ENCODE measurements at regions not wholly inside any gene's neighbourhood (a gene's known extent, or its start where the extent isn't known, plus 50 kb on each side); places are given as distances from the start of the nearest gene placed in this dataset.
A peak's percentile ranks its signal among the peaks of the same experiment; 100 is the strongest.

- DNase-seq: no peak
Observed at GRCh38 chr4:17336069-17336468, 175.8 kb downstream of the QDPR start.

GRCh38 chr4:17335371-17335770, 176.5 kb downstream of the QDPR start:
- peak in 1 of 2 donors; percentile 21 for DNase-seq

DNA sequence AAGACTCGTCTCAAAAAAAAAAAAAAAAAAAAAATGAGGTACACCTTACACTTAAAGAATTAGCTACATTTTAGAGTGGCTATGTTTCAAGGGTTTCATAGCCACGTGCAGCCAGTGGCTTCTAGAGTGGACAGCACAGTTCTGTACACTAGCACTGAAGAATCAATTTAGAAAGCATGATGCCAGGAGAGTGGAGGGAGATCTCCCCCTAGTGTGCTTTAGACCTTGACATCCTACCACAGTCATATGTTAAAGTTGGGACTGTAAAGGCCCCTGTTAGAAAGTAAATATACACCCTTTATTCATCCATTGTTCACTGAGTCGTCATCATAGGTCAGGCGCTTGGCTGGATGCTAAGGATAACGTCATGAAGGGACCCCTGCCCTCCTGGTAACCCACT, 179.4 kb downstream of the QDPR start:
- no peak for DNase-seq

GRCh38 chr4:17329046-17329445, 182.8 kb downstream of the QDPR start:
- DNase-seq: no peak

- DNase-seq: no peak
Observed at GRCh38 chr4:17328141-17328815, 183.6 kb downstream of the QDPR start.

DNA sequence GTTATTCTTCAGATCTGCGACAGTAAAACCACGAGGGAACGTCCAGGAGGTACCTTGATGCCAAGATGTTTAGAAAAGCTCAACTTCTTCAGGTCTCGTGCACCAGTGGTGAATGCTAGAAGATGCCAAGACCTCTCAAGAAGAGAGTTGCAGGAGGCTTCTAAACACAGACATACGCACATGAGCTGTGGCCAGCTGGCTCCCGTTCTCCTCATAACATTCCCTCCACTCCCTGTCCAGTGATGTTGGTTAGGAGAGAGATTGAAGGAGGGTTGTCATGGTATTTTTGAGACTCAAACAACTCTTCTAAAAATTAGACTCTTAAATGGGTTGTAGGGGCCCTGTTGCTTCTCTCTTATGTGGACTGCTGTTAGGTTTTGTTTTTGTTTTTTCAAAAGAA, 184.3 kb downstream of the QDPR start:
- no peak for DNase-seq

DNA sequence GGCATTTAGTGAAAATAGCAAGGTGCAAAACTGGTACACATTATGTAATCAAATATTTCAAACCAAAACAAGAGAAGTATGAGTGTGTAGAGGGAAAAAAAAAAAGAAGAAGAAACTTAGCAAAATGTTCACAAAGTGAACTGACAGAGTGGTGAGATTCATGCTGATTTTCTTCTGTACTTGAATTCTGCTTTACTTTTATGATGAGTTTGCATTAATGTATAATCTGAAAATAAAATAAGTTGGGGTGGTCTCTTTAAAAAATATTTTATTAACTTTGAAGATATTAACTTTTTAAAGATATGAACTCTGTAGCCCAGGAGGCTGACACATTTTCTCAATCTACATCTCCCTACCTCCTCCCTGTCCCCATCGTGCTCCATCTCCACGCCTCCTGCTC, 185.1 kb downstream of the QDPR start:
- no peak for DNase-seq

DNA sequence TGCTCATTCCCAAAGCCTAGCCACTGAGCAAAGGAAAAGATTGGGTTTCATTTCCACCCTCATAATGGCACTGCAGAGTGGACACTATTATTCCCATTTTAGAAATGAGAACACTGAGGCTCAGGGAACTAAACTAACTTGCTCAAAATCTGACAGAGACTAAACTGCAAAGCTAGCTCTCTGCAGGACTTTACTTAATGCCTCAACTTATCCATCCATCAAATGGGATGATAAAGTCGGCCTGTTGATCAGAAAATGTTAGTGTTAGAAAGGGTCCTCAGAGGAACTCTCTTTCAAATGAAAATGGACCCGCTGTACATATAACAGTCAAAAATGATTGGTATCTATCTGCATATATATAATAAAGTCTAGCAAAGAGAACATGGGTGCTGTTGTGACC, 186.8 kb downstream of the QDPR start:
- DNase-seq: no peak

DNA sequence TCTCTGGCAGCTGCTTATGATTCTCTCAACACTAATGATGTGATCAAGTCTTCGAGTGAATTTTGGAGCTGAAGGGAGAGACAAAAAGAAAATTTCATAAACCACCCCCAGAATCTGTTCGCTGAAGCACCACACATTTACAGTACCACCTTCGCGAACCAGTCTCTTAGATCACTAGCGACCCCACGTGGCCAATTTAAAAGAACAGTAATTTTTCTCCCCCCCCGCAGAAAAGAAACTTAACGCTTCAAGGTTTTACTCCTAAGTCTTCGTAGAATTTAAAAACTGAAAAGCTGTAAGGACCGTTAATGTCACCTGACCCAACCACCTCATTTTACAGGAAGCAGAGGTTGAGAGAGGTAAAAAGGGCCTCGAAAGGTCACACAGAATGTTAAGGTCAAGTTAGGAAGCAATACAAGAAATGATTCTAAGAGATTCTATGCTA, 187.5 kb downstream of the QDPR start:
- DNase-seq: peak; percentile 15 to 47

GRCh38 chr4:17323554-17324385, 188.1 kb downstream of the QDPR start:
- no peak for DNase-seq

GRCh38 chr4:17322514-17322913, 189.4 kb downstream of the QDPR start:
- DNase-seq: no peak

DNA sequence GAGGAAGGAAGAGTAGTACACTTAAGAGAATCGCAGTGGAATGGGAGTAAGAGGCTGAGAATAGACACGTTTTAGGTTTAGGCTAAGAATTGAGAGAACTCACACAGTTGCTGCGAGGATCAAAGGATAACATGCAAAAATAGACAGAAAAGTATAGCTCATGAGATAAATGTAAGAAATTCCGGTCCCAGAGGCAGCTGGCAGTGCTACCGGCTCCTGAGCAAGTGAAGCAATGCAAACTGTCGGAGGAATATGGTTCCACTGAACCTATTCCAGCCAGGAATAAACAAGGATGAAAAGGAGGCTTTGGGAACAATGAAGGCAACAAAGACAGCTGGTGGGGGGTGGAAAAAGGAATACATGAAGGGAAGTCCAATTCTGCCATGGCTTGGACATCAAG, 191.8 kb downstream of the QDPR start:
- no peak for DNase-seq

GRCh38 chr4:17317526-17317925, 194.4 kb downstream of the QDPR start:
- DNase-seq: no peak

GRCh38 chr4:17316566-17316965, 195.3 kb downstream of the QDPR start:
- no peak for DNase-seq

GRCh38 chr4:17315459-17315858, 196.4 kb downstream of the QDPR start:
- no peak for DNase-seq

- no peak for DNase-seq
Observed at GRCh38 chr4:17313194-17313593, 198.7 kb downstream of the QDPR start.

DNA sequence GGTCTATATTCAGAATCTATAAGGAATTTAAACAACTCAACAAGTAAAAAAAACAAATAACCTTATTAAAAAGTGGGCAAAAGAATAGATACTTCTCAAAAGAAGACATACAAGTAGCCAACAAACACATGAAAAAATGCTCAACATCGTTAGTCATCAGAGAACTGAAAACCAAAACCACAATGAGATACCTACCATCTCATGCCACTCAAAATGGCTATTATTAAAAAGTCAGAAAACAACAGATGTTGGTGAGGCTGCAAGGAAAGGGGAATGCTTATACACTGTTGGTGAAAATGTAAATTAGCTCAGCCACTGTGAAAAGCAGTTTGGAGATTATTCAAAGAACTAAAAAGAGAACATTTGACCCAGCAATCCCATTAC, 201.6 kb downstream of the QDPR start:
- DNase-seq: no peak

- no peak for DNase-seq
Observed at GRCh38 chr4:17309567-17310268, 202.2 kb downstream of the QDPR start.

- DNase-seq: no peak
Observed at GRCh38 chr4:17301869-17302268, 210.0 kb downstream of the QDPR start.

DNA sequence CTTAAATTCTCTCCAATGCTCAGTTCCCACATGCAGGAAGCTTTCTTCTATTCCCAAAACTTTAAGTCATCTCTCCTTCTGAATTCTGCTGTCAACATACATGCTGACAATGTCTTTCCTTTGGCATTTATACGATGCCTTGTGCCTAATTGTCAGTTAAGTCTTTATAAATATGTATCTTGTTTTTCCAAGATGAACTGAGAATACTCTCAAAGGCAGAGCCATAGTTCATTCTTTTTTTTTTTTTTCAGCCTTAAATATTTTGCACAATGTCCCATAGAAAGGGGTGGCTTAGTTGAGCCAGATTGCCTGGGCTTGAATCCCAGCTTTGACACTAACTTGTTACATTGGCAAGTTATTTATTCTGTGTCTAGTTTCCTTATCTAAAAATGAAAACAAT, 210.6 kb downstream of the QDPR start:
- DNase-seq: no peak

GRCh38 chr4:17296921-17297890, 214.7 kb downstream of the QDPR start:
- no peak for DNase-seq

DNA sequence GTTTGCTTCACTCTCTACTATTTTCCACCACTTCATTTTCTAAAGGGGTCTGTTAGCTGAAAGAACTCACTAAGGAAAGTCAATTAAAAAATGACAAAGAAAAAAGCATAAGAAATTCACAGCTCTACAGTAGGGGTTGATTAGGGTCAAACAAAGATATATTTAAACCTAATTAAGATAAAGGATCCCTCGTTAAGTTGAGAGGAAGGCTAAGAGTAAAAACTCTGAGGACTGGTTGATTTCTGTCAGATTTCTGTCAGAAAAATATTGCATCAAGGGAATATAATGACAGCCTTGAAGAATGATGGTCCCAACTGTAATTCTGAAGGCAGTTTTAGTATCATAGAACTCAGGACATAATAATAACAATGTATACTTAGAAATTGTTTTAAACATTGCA, 218.0 kb downstream of the QDPR start:
- DNase-seq: no peak

- DNase-seq: no peak
Observed at GRCh38 chr4:17288151-17288550, 223.7 kb downstream of the QDPR start.

Data from CD4-positive, alpha-beta T cell treated with Interleukin-4 for 1 hour (primary cell).